K562 (cell line): ENCODE measurements at regions not wholly inside any gene's neighbourhood (a gene's known extent, or its start where the extent isn't known, plus 50 kb on each side); places are given as distances from the start of the nearest gene placed in this dataset.

ENCODE experiments used
- CREB1 ChIP-seq, 2 experiments: sonication (generic) in 1 of 2; formaldehyde crosslinking in 1 of 2; IDR thresholded peaks; 2 replicates each; pipeline versions ENCODE4 v1.6.1 to v1.8.0; 2012 to 2022; ENCODE audit warnings: inconsistent platforms in 1 of 2, mild to moderate bottlenecking in 1 of 2, missing genetic modification reagents in 1 of 2, moderate library complexity in 1 of 2
- ETV6 ChIP-seq, 3 experiments: fragments of 150-350 bp in 1 of 3; sonication (generic) in 1 of 3; formaldehyde crosslinking in 1 of 3; IDR thresholded peaks; 2 replicates each; pipeline versions ENCODE4 v1.6.1 to v1.8.0; 2014 to 2022; ENCODE audit warnings: borderline replicate concordance in 2 of 3, low read depth in 2 of 3, antibody characterized with exemption in 1 of 3, low read length in 1 of 3, mild to moderate bottlenecking in 1 of 3, missing genetic modification reagents in 1 of 3
- GATA2 ChIP-seq: sonication (generic); formaldehyde crosslinking; IDR thresholded peaks from 2 replicates; pipeline ENCODE4 v1.4.0; 2020; ENCODE audit warnings: mild to moderate bottlenecking, missing genetic modification reagents
- IRF2 ChIP-seq: sonication (generic); formaldehyde crosslinking; IDR thresholded peaks from 2 replicates; pipeline ENCODE4 v1.8.1; 2022; ENCODE audit warnings: mild to moderate bottlenecking, missing genetic modification reagents
- POLR2A ChIP-seq: fragments of 450-650 bp; conservative IDR thresholded peaks from 2 replicates; pipeline ENCODE4 v1.6.1; 2016
- RAD51 ChIP-seq: fragments of 450-650 bp; IDR thresholded peaks from 2 replicates; pipeline ENCODE4 v1.7.1; 2016; ENCODE audit warnings: low read depth, mild to moderate bottlenecking, borderline replicate concordance
- TCF7L2 ChIP-seq: fragments of 150-350 bp; IDR thresholded peaks from 2 replicates; pipeline ENCODE4 v1.6.1; 2016; ENCODE audit warnings: low read depth, mild to moderate bottlenecking, low read length, moderate library complexity
- TOE1 ChIP-seq, 2 experiments: fragments of 450-650 bp in 1 of 2; sonication (generic) in 1 of 2; formaldehyde crosslinking in 1 of 2; IDR thresholded peaks; 2 replicates each; pipeline versions ENCODE4 v1.7.1 to v1.8.0; 2016 to 2022; ENCODE audit warnings: borderline replicate concordance in 2 of 2, mild to moderate bottlenecking in 2 of 2, antibody characterized with exemption in 1 of 2, inconsistent platforms in 1 of 2, low read depth in 1 of 2, missing genetic modification reagents in 1 of 2, moderate library complexity in 1 of 2
- TF ChIP-seq, protein P1 (sequence below), 3 experiments: IDR thresholded peaks in 2 of 3; conservative IDR thresholded peaks in 1 of 3; 2 replicates each; pipeline ENCODE4 v1.5.1; 2011 to 2012; ENCODE audit warnings: low read length in 3 of 3, mild to moderate bottlenecking in 3 of 3, control low read depth in 2 of 3, improper control_type of control experiment in 1 of 3, inconsistent platforms in 1 of 3, low read depth in 1 of 3, mixed read lengths in 1 of 3, moderate library complexity in 1 of 3; ENCODE audit not compliant: insufficient read depth in 2 of 3
- TF ChIP-seq, protein P2 (sequence below), 2 experiments: fragments of 450-650 bp; formaldehyde crosslinking in 1 of 2; IDR thresholded peaks; 2 replicates each; pipeline versions ENCODE4 v1.4.0 to v1.6.1; 2014 to 2020; ENCODE audit warnings: mild to moderate bottlenecking in 2 of 2, borderline replicate concordance in 1 of 2, low read depth in 1 of 2

DNA sequence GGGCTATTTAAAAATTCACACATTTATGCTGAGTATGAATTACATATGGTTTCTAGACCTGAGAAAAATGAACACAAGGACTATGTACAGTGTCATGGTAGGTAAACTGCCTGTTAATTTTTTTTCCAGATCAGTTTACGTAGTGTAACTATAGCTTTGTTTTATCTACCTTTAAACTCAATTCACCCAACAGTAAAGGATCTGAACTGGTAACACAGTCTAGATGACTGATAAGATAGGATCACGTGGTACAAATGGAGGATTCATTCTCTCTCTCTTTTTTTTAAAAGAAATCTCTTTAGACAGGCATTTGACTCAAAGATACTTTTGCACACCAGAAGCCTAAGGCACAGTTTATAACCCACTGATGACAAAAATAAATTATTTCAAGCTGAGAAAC is 130.8 kb upstream of the ATP2B1 start:
- TF ChIP-seq POLR2A, result no peak
- TF ChIP-seq, protein P1, sequence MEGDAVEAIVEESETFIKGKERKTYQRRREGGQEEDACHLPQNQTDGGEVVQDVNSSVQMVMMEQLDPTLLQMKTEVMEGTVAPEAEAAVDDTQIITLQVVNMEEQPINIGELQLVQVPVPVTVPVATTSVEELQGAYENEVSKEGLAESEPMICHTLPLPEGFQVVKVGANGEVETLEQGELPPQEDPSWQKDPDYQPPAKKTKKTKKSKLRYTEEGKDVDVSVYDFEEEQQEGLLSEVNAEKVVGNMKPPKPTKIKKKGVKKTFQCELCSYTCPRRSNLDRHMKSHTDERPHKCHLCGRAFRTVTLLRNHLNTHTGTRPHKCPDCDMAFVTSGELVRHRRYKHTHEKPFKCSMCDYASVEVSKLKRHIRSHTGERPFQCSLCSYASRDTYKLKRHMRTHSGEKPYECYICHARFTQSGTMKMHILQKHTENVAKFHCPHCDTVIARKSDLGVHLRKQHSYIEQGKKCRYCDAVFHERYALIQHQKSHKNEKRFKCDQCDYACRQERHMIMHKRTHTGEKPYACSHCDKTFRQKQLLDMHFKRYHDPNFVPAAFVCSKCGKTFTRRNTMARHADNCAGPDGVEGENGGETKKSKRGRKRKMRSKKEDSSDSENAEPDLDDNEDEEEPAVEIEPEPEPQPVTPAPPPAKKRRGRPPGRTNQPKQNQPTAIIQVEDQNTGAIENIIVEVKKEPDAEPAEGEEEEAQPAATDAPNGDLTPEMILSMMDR (IDR thresholded peaks at IDR 0.05 in 2 of 3, conservative IDR thresholded peaks at IDR 0.05 in 1 of 3; ENCODE audit: insufficient read depth in 2 of 3, low read depth in 1 of 3, low read length in 3 of 3), result no peak
- no peak for TF ChIP-seq GATA2
- TF ChIP-seq, protein P2, sequence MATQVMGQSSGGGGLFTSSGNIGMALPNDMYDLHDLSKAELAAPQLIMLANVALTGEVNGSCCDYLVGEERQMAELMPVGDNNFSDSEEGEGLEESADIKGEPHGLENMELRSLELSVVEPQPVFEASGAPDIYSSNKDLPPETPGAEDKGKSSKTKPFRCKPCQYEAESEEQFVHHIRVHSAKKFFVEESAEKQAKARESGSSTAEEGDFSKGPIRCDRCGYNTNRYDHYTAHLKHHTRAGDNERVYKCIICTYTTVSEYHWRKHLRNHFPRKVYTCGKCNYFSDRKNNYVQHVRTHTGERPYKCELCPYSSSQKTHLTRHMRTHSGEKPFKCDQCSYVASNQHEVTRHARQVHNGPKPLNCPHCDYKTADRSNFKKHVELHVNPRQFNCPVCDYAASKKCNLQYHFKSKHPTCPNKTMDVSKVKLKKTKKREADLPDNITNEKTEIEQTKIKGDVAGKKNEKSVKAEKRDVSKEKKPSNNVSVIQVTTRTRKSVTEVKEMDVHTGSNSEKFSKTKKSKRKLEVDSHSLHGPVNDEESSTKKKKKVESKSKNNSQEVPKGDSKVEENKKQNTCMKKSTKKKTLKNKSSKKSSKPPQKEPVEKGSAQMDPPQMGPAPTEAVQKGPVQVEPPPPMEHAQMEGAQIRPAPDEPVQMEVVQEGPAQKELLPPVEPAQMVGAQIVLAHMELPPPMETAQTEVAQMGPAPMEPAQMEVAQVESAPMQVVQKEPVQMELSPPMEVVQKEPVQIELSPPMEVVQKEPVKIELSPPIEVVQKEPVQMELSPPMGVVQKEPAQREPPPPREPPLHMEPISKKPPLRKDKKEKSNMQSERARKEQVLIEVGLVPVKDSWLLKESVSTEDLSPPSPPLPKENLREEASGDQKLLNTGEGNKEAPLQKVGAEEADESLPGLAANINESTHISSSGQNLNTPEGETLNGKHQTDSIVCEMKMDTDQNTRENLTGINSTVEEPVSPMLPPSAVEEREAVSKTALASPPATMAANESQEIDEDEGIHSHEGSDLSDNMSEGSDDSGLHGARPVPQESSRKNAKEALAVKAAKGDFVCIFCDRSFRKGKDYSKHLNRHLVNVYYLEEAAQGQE (IDR thresholded peaks at IDR 0.05; ENCODE audit: borderline replicate concordance), result no peak
- TF ChIP-seq, protein P2 (CRISPR knock-in tag; IDR thresholded peaks at IDR 0.05; ENCODE audit: low read depth), result no peak
- no peak for TF ChIP-seq IRF2
- TF ChIP-seq ETV6 (IDR thresholded peaks at IDR 0.05; ENCODE audit: borderline replicate concordance in 1 of 2, low read depth in 2 of 2, low read length in 1 of 2), result no peak
- no peak for TF ChIP-seq ETV6 (CRISPR knock-in tag; IDR thresholded peaks at IDR 0.05; ENCODE audit: borderline replicate concordance)
- 0 out of 2 replicates have a peak, but pooled peaks have one; percentile 16 for TF ChIP-seq RAD51
- no peak for TF ChIP-seq CREB1 (IDR thresholded peaks at IDR 0.05)
- TF ChIP-seq CREB1 (CRISPR knock-in tag; IDR thresholded peaks at IDR 0.05), result no peak
- TF ChIP-seq TOE1 (IDR thresholded peaks at IDR 0.05; ENCODE audit: borderline replicate concordance), result no peak
- TF ChIP-seq TOE1 (CRISPR knock-in tag; IDR thresholded peaks at IDR 0.05; ENCODE audit: borderline replicate concordance, low read depth), result no peak
- no peak for TF ChIP-seq TCF7L2
